Right cardiac atrium (tissue), 5 donors: ENCODE measurements at regions not wholly inside any gene's neighbourhood (a gene's known extent, or its start where the extent isn't known, plus 50 kb on each side); places are given as distances from the start of the nearest gene placed in this dataset.

Source experiments
- ATAC-seq, 2 donors: fragments of 200-7000 bp; cut with Tn5 transposase; one replicate each; pipeline versions ENCODE4 v1.8.0 to v1.9.1; 2020; ENCODE audit warnings: moderate library complexity in 2 of 2, mild to moderate bottlenecking in 1 of 2
- DNase-seq, 3 donors: peaks; one replicate each; pipeline ENCODE4 v3.0.0-alpha.2; 2020
- H3K27ac ChIP-seq: one replicate; pipeline ENCODE4 v1.5.1; 2013; ENCODE audit warnings: mild to moderate bottlenecking, low read length, control low read depth, moderate library complexity
- H3K27me3 ChIP-seq: one replicate; pipeline ENCODE4 v1.6.1; 2013; ENCODE audit not compliant: control insufficient read depth, insufficient read depth
- H3K4me1 ChIP-seq: one replicate; pipeline ENCODE4 v1.6.1; 2013; ENCODE audit warnings: low read length; ENCODE audit not compliant: control insufficient read depth, insufficient read depth
- H3K4me3 ChIP-seq: one replicate; pipeline ENCODE4 v1.5.1; 2013; ENCODE audit warnings: low read length, control low read depth
- H3K9me3 ChIP-seq: one replicate; pipeline ENCODE4 v1.6.1; 2013; ENCODE audit warnings: low read length; ENCODE audit not compliant: control insufficient read depth
- WGBS: extraction: QIAGEN DNeasy Blood & Tissue Kit; methylation state at CpG from one replicate; pipeline ENCODE4 v1.1.7; 2013; 5-methylcytosine and 5-hydroxymethylcytosine counted together
- intact Hi-C, 4 donors: fragments of 100-400 bp; cut with DNase I; formaldehyde crosslinking; loops; one replicate each; pipeline versions ENCODE4 v1.11.0 to v1.14.0; 2022 to 2023
- donor health status: healthy with polysubstance abuse.
- donor health status: DM: no; HTN: yes; CAD: no.
- donor health status: DM: no; HTN: no; CAD: no.
- donor health status: DM: no; HTN: yes; CAD: no; lungs with severe emphysema.
- donor health status: DM: yes; HTN: yes; CAD: no.

DNA sequence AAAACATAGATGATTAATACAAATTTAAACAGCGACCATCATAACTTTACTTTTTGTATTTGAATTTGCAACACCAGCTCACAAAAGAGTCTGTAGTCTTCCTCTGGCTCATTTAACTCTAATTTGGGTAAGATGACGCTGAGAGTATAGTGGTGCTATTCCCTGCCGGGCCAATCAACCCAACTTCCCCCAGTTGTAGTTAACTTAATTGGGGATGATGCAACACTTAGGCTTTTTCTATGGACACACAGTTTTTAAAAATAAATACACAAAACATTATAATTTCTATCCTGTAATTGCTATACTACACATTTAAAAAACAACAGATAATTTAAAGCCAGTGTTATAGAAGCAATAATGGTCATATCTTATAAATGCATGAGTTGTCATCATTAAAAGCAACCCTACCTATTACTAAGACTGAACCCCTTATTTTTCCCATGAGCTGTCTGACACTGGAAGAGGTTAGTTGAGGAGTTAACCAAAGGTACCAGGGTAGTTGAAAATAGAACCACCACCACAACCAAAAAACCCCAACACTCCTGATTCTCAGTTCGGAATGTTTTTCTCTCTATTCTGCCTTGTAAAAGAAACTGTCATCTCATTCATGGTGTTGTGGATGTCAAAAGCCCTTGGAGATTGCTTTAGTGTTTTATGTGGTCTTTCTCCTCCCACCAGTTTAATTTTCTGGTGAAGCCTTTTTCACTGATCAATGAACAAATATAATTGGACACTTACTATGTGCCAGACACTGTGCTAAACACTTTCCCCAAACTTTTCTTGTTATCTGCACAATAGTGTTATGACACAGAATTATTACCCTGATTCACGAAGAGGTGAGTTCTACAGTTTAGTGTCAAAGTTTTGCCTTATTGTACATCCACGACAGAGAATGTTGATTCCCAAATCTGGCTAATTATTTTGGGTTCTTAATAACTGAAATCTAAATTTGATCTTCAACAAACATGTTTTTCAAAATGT lies 61.5 kb upstream of the RAPGEF2 start:
- intact Hi-C loops: no loop called here
- WGBS: 74% methylated on average over 6 of the region's 6 CpGs
- ATAC-seq: no peak

DNA sequence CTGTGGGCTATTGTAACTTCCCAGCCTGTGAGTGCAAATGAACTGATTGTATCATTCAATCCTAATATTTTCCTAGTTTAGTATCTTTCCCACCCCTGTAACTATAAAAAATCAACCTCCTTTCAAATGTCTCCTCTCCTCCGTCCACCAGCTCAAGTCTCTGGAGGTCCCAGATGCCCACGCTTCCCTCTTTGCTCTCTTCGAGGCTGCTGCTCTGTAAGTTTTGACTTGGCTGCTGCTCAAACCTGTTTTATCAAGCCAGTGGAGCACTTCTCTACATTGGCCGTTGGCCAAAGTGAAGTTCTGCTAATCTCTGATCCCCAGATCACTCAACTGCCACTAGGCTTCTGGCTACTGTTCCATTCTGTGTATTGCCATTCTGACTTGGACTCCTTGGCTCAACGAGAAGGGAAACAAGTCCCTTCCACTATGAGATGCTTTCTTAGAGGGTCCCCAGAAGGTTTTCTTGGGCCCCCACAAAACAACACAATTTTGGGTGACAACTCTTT lies 60.7 kb upstream of the RAPGEF2 start:
- DNase-seq: peak in 2 of 3 donors; percentile 21 to 54

More for the DNA sequence above, 61.5 kb upstream of the RAPGEF2 start:
- no peak for DNase-seq
- no peaks in the 10 kb centered on the region for H3K27me3 ChIP-seq
- no peak overlapping the region for H3K4me3 ChIP-seq
- no peaks in the 10 kb centered on the region for H3K4me1 ChIP-seq
- H3K9me3 ChIP-seq: no peaks in the 10 kb centered on the region
- H3K27ac ChIP-seq: no peak overlapping the region

DNA sequence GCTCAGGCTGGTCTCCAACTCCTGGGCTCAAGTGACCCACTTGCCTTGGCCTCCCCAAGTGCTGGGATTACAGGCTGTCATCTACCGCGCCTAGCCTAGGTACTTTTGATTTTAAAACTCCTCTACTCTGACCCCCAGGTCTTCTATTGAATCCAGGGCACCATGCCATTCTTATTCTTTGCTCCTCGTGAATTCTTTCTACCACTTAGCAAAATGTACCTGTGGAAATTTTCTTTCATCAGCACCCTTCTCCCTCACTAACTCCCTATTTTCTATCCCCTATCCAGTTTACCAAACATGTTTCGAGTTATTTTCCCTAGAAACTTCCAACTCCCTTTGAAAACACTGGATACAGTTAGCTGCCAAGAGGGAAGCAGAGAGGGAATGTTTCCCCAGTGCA lies 60.0 kb upstream of the RAPGEF2 start:
- DNase-seq (no peak), ATAC-seq (no peak)
- intact Hi-C loops: no loop called here
- Histone ChIP-seq H3K9me3 (no peaks in the 10 kb centered on the region), H3K4me1 (no peaks in the 10 kb centered on the region), H3K27me3 (no peaks in the 10 kb centered on the region), H3K4me3 (no peak overlapping the region), H3K27ac (no peak overlapping the region)
- WGBS: 73% methylated on average over 4 of the region's 4 CpGs

More for the DNA sequence above, 60.7 kb upstream of the RAPGEF2 start:
- H3K9me3 ChIP-seq: no peaks in the 10 kb centered on the region
- H3K4me1 ChIP-seq: no peaks in the 10 kb centered on the region
- no peak overlapping the region for H3K27ac ChIP-seq
- H3K27me3 ChIP-seq: no peaks in the 10 kb centered on the region
- WGBS: 17% methylated on average over 5 of the region's 5 CpGs
- peak; percentile 43 to 48 for ATAC-seq
- no peak overlapping the region for H3K4me3 ChIP-seq
- intact Hi-C loops: no loop called here

DNA sequence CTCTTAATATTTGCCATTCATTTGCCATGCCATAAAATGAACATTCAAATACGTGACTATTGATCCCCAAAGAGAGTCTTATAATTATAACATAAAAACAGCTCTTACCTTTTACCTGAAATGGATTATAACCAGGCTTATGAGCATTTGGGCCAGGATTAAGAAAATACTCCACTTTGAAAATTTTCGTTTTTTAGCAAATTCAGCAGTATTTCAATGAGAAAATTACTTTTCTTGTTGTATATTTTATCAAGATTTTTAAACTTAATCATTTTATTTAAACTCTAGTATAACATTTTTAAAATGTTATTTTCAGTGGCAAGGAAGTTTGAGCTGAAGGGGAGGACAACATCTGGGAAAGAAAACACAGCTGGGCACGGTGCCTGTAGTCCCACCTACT lies 59.0 kb upstream of the RAPGEF2 start:
- ATAC-seq: no peak
- Histone ChIP-seq H3K9me3 (no peaks in the 10 kb centered on the region), H3K27ac (no peak overlapping the region), H3K4me1 (no peaks in the 10 kb centered on the region), H3K27me3 (no peaks in the 10 kb centered on the region), H3K4me3 (no peak overlapping the region)
- no peak for DNase-seq
- WGBS: 83% methylated on average over 3 of the region's 3 CpGs
- intact Hi-C loops: no loop called here

DNA sequence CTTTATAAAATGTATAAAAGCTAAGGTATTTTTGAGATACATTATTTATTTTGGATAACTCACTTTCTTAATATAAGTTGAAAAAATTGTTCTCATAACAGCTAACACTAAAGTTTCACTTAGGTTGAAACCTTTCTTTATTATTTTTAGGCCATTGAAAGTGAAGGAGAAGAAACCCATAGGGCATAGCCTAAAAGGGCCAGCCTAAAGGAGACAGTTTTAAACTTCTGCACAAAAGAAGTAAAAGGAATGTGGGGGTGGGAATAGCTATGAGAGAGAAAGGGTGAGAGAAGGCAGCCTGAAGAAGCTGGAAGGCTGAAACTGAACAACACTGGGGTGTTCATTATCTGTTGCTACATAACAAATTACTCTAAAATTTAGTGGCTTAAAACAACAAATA lies 57.6 kb upstream of the RAPGEF2 start:
- DNase-seq: no peak
- Histone ChIP-seq H3K27me3 (no peaks in the 10 kb centered on the region), H3K4me3 (no peak overlapping the region), H3K4me1 (no peaks in the 10 kb centered on the region), H3K9me3 (no peaks in the 10 kb centered on the region), H3K27ac (no peak overlapping the region)
- no peak for ATAC-seq
- intact Hi-C loops: no loop called here

DNA sequence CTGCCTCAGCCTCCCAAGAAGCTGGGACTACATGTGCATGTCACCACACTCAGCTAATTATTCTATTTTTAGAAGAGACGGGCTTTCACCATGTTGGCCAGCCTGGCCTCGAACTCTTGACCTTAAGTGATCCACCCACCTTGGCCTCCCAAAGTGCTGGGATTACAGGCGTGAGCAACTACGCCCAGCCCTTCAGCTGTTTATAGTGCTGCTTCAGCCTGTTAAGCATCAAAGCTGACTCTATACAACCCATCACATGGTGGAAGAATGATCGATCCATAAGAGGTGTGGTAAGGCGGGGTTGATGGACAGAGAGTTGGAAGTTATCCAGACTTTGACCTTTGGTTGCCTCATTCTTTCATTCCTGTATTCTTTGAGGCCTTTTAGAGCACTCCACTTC lies 56.2 kb upstream of the RAPGEF2 start:
- no peak overlapping the region for H3K4me3 ChIP-seq
- ATAC-seq (no peak), DNase-seq (no peak)
- H3K4me1 ChIP-seq: no peaks in the 10 kb centered on the region
- WGBS: 89% methylated on average over 6 of the region's 6 CpGs
- intact Hi-C loops: no loop called here
- no peaks in the 10 kb centered on the region for H3K9me3 ChIP-seq
- H3K27ac ChIP-seq: no peak overlapping the region
- H3K27me3 ChIP-seq: no peaks in the 10 kb centered on the region

DNA sequence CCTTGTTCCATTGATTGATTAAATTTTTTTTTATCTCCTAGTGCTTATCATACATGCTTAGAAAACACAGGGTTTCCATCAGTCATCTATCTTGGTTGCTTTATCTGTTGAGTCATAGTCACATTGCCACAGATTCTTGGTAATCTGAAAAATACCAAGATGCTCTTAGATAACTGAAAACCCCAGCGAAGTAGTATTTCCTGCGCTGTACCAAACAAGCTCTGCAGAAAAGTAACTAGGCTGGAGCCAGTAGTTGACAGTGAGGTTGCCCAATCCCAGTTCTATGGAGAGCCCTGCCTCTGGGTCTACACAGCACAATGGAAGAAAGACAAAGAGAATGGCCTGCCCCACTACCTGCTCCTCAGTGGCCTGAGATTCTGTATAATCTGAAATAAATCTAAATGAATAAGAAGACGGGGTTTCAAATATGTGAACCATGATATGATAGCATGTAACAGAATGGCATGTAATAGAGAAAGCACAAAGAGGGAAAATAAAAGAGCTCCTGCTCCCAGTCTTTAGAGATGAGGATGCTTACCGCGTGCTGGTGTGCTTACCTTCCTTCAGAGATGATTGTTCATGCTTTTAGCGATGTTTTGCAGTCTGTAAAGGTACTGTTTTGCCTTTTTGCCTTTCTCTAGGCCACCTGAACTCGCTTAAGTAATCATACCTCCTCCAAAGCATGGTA lies 55.3 kb upstream of the RAPGEF2 start:
- H3K4me3 ChIP-seq: no peak overlapping the region

DNA sequence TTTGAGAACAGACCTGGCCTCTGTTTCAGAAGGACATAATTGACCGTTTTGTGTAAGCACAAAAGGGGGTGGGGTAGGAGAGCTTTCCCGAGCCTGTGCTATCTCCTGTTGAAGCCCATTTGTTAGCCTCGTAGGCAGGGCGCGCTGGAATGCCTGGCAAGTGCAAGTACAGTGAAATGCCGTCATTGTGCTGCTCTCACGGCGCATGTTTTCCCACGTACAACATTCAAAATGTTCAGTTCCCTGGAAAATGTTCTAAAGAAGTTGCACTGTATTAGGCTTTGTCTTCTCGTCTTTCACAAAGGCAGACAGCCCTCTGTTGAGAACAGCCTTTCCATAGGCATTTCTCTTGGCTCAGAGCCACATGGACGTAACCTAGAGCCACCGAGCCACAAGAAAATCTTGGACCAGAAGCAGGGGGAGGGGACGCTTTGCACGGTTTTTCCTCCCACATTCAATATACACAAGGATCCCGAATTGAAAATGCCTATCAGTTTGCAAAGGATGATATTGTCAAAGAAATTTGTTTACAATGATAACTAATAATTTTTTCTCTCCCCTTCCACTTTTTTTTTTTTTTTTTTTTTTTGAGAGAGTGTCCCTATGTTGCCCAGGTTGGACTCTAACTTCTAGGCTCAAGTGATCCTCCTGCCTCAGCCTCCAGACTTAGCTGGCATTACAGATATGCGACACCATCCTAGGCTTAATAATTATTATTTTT lies 54.6 kb upstream of the RAPGEF2 start:
- H3K27me3 ChIP-seq: no peaks in the 10 kb centered on the region
- no peaks in the 10 kb centered on the region for H3K9me3 ChIP-seq
- DNase-seq (peak; percentile 75 to 90 (median 84)), ATAC-seq (peak; percentile 97)
- H3K27ac ChIP-seq: no peak overlapping the region
- peak overlapping the region; percentile 20 for H3K4me3 ChIP-seq
- H3K4me1 ChIP-seq: no peaks in the 10 kb centered on the region
- intact Hi-C loops: no loop called here
- 18% methylated on average over 16 of the region's 16 CpGs for WGBS

More for the DNA sequence above, 55.3 kb upstream of the RAPGEF2 start:
- intact Hi-C loops: no loop called here
- 85% methylated on average over 7 of the region's 7 CpGs for WGBS
- Histone ChIP-seq H3K9me3 (no peaks in the 10 kb centered on the region), H3K27me3 (no peaks in the 10 kb centered on the region), H3K4me1 (no peaks in the 10 kb centered on the region), H3K27ac (no peak overlapping the region)
- ATAC-seq: peak in 1 of 2 donors; percentile 43
- no peak for DNase-seq

DNA sequence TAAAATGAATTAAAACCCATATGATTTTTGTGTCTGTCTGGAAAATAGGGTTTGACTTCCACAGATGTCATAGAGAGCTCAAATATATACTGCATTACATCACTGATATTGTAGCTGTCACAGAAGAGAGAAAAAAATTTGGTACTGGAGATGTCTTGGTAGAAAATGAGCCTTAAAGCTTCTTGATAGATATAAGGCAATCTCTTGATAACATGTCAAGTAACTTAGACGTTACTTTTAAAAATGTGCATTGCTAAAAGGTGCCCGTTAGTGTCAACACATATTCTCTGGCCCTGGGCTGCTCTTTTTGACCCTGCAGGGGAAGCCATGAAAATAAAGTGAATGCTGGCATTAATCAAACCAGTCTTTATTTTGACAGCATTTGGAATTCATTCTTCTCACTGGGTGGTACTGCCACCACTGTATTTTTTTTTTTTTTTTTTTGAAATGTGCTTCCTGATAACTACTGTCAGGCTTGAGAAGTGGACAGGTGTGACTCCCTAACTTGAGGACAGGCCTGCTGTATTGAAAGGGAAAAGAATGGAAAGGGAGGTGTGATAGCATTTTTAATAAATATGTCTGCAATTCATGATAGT lies 53.0 kb upstream of the RAPGEF2 start:
- Histone ChIP-seq H3K27ac (no peak overlapping the region), H3K4me3 (no peak overlapping the region), H3K27me3 (no peaks in the 10 kb centered on the region), H3K9me3 (no peaks in the 10 kb centered on the region), H3K4me1 (no peaks in the 10 kb centered on the region)
- ATAC-seq: no peak
- intact Hi-C loops: no loop called here
- 83% methylated on average over 2 of the region's 2 CpGs for WGBS
- DNase-seq: no peak

DNA sequence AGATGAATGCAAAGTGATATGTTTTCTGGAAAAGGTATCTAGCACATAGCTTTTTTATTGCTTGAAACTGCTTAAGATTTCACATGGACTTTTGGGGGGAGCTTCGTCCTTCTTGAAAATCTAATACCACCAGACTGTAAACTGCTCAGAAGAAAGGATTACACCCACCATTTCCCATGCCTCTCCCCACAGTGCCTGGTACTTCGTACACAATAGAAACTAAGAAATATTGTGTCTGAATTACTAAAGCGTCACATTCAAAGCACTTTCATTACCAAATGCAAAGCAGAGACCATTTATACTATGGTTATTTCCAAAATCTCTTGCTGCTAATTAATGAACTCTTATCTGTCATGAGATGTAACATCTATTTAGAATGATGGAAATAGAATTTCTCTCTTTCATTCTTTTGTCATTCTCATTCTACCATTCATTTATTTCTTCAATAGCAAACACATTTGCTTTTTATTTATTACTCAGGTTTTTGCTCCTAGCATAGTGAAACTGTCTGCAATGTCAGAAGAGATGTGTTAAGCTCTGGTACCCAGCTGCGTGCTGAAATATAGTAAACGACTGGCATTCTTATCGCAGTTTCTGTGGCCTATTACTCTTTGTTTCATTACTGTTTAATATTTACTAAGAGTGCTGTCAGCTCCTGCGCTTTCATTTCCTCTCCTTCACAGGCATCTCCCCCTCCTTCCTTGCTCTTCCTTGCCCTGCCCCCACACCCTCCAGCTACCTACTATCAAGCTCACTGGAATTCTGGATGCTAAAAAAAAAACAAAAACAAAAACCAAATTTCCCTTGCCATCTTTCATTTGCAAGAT lies 51.4 kb upstream of the RAPGEF2 start:
- ATAC-seq: no peak
- no peak for DNase-seq
- intact Hi-C loops: no loop called here
- no peak overlapping the region for H3K27ac ChIP-seq
- no peaks in the 10 kb centered on the region for H3K4me1 ChIP-seq
- 55% methylated on average over 7 of the region's 7 CpGs for WGBS
- no peak overlapping the region for H3K4me3 ChIP-seq
- H3K9me3 ChIP-seq: no peaks in the 10 kb centered on the region
- no peaks in the 10 kb centered on the region for H3K27me3 ChIP-seq
